Suprapubic skin (tissue), 4 donors: ENCODE measurements at regions not wholly inside any gene's neighbourhood (a gene's known extent, or its start where the extent isn't known, plus 50 kb on each side); places are given as distances from the start of the nearest gene placed in this dataset.

Source experiments
- CTCF ChIP-seq, 2 donors: fragments of 200-600 bp in 1 of 2; fragments of 450-650 bp in 1 of 2; sonication (generic) in 1 of 2; IDR thresholded peaks; one replicate each; pipeline ENCODE4 v1.5.1; 2016 to 2019; ENCODE audit warnings: antibody characterized with exemption in 2 of 2, mild to moderate bottlenecking in 1 of 2, moderate library complexity in 1 of 2
- EP300 ChIP-seq: sonication (generic); formaldehyde crosslinking; IDR thresholded peaks from one replicate; pipeline ENCODE4 v1.6.1; 2017; ENCODE audit warnings: antibody characterized with exemption
- POLR2AphosphoS5 ChIP-seq, 3 donors: sonication (generic); formaldehyde crosslinking; IDR thresholded peaks; one replicate each; pipeline ENCODE4 v1.6.1; 2017; ENCODE audit warnings: antibody characterized with exemption in 3 of 3

- TF ChIP-seq CTCF (IDR thresholded peaks at IDR 0.05) (no peak), EP300 (no peak), POLR2AphosphoS5 (IDR thresholded peaks at IDR 0.05) (no peak)
Measured at GRCh38 chr3:20742903-20743552, 557.0 kb upstream of the SGO1 start.
